ENCODE measurements at regions not wholly inside any gene's neighbourhood (a gene's known extent, or its start where the extent isn't known, plus 50 kb on each side); places are given as distances from the start of the nearest gene placed in this dataset.
A peak's percentile ranks its signal among the peaks of the same experiment; 100 is the strongest.

- no peak for TF ChIP-seq CTCF (IDR thresholded peaks at IDR 0.05; ENCODE audit: low read depth, low read length)
These were observed 65.2 kb upstream of the ZNF469 start for GRCh38 chr16:88317613-88317965.

GRCh38 chr16:88318051-88318450 lies 64.7 kb upstream of the ZNF469 start:
- no peak for TF ChIP-seq CTCF (IDR thresholded peaks at IDR 0.05; ENCODE audit: low read depth, low read length)
- no peak for DNase-seq (ENCODE audit: extremely low read depth, low read depth)

More at GRCh38 chr16:88317613-88317965, 65.2 kb upstream of the ZNF469 start:
- DNase-seq (ENCODE audit: extremely low read depth, low read depth): peak; percentile 62

GRCh38 chr16:88318521-88318920 lies 64.2 kb upstream of the ZNF469 start:
- no peak for TF ChIP-seq CTCF (IDR thresholded peaks at IDR 0.05; ENCODE audit: low read depth, low read length)
- DNase-seq (ENCODE audit: extremely low read depth, low read depth): no peak

- no peak for DNase-seq (ENCODE audit: extremely low read depth, low read depth)
- TF ChIP-seq CTCF (IDR thresholded peaks at IDR 0.05; ENCODE audit: low read depth, low read length): no peak
These were observed 63.4 kb upstream of the ZNF469 start for GRCh38 chr16:88319116-88319965.

GRCh38 chr16:88320947-88321634 lies 61.7 kb upstream of the ZNF469 start:
- DNase-seq (ENCODE audit: extremely low read depth, low read depth): no peak
- no peak for TF ChIP-seq CTCF (IDR thresholded peaks at IDR 0.05; ENCODE audit: low read depth, low read length)

GRCh38 chr16:88321635-88322499 lies 60.9 kb upstream of the ZNF469 start:
- DNase-seq (ENCODE audit: extremely low read depth, low read depth): no peak
- TF ChIP-seq CTCF (IDR thresholded peaks at IDR 0.05; ENCODE audit: low read depth, low read length): no peak
